ENCODE measurements at regions not wholly inside any gene's neighbourhood (a gene's known extent, or its start where the extent isn't known, plus 50 kb on each side); places are given as distances from the start of the nearest gene placed in this dataset.
"Not testable (repeated sequence)": the region's sequence is repeated elsewhere in the genome, so short reads cannot be mapped to it uniquely, and the experiment has no call there.

GRCh38 chr5:69011910-69012309 lies 81.9 kb upstream of the SLC30A5 start:
- H3K27ac ChIP-seq (ENCODE audit: low read depth, low read length) = no peak overlapping the region
- 71 to 82% (median 79%) methylated on average over 5 of the region's 5 CpGs for WGBS, 3 donors

- WGBS, 3 donors = 96 to 97% (median 96%) methylated on average over 2 of the region's 2 CpGs
- H3K27ac ChIP-seq (ENCODE audit: low read depth, low read length) = no peak overlapping the region
Measured at GRCh38 chr5:69013481-69013880, 80.3 kb upstream of the SLC30A5 start.

- not testable (repeated sequence) for H3K27ac ChIP-seq (ENCODE audit: low read depth, low read length)
- 88 to 93% (median 90%) methylated on average over 2 of the region's 2 CpGs for WGBS, 3 donors
Measured at GRCh38 chr5:69014007-69014406, 79.8 kb upstream of the SLC30A5 start.

- H3K27ac ChIP-seq (ENCODE audit: low read depth, low read length) = no peak overlapping the region
- 66 to 78% (median 70%) methylated on average over 6 of the region's 6 CpGs for WGBS, 3 donors
Measured at GRCh38 chr5:69019668-69020375, 74.0 kb upstream of the SLC30A5 start.

- no peak overlapping the region for H3K27ac ChIP-seq (ENCODE audit: low read depth, low read length)
- WGBS, 3 donors = 45 to 62% (median 60%) methylated on average over 5 of the region's 5 CpGs
Measured at GRCh38 chr5:69024241-69024651, 69.6 kb upstream of the SLC30A5 start.

GRCh38 chr5:69029292-69029691 lies 64.5 kb upstream of the SLC30A5 start:
- WGBS, 3 donors = 93 to 100% (median 94%) methylated on average over 1 of the region's 1 CpG
- H3K27ac ChIP-seq (ENCODE audit: low read depth, low read length) = no peak overlapping the region

GRCh38 chr5:69030358-69031062 lies 63.3 kb upstream of the SLC30A5 start:
- no peak overlapping the region for H3K27ac ChIP-seq (ENCODE audit: low read depth, low read length)
- 69 to 75% (median 71%) methylated on average over 5 of the region's 5 CpGs for WGBS, 3 donors

GRCh38 chr5:69032009-69032408 lies 61.8 kb upstream of the SLC30A5 start:
- H3K27ac ChIP-seq (ENCODE audit: low read depth, low read length) = no peak overlapping the region
- 90 to 95% (median 93%) methylated on average over 3 of the region's 3 CpGs for WGBS, 3 donors

- 48 to 63% (median 56%) methylated on average over 2 of the region's 2 CpGs for WGBS, 3 donors
Measured at GRCh38 chr5:69033690-69034089, 60.1 kb upstream of the SLC30A5 start.

GRCh38 chr5:69034898-69035297 lies 58.9 kb upstream of the SLC30A5 start:
- no peak overlapping the region for H3K27ac ChIP-seq (ENCODE audit: low read depth, low read length)
- 93 to 94% (median 94%) methylated on average over 7 of the region's 7 CpGs for WGBS, 3 donors

More at GRCh38 chr5:69033690-69034089, 60.1 kb upstream of the SLC30A5 start:
- H3K27ac ChIP-seq (ENCODE audit: low read depth, low read length) = no peak overlapping the region

GRCh38 chr5:69035665-69036064 lies 58.1 kb upstream of the SLC30A5 start:
- H3K27ac ChIP-seq (ENCODE audit: low read depth, low read length) = no peak overlapping the region
- 66 to 76% (median 68%) methylated on average over 4 of the region's 4 CpGs for WGBS, 3 donors

- WGBS, 3 donors = 90 to 96% (median 95%) methylated on average over 8 of the region's 8 CpGs
Measured at GRCh38 chr5:69038539-69038938, 55.3 kb upstream of the SLC30A5 start.

GRCh38 chr5:69039829-69040228 lies 54.0 kb upstream of the SLC30A5 start:
- no peak overlapping the region for H3K27ac ChIP-seq (ENCODE audit: low read depth, low read length)

More at GRCh38 chr5:69038539-69038938, 55.3 kb upstream of the SLC30A5 start:
- H3K27ac ChIP-seq (ENCODE audit: low read depth, low read length) = no peak overlapping the region

GRCh38 chr5:69042500-69042899 lies 51.3 kb upstream of the SLC30A5 start:
- 38 to 44% (median 38%) methylated on average over 2 of the region's 2 CpGs for WGBS, 3 donors

GRCh38 chr5:69042915-69043654 lies 50.7 kb upstream of the SLC30A5 start:
- 5 to 16% (median 14%) methylated on average over 19 of the region's 19 CpGs for WGBS, 3 donors
- H3K27ac ChIP-seq (ENCODE audit: low read depth, low read length) = no peak overlapping the region

More at GRCh38 chr5:69042500-69042899, 51.3 kb upstream of the SLC30A5 start:
- H3K27ac ChIP-seq (ENCODE audit: low read depth, low read length) = no peak overlapping the region

- 26 to 74% (median 70%) methylated on average over 2 of the region's 2 CpGs for WGBS, 3 donors
- H3K27ac ChIP-seq (ENCODE audit: low read depth, low read length) = no peak overlapping the region
Measured at GRCh38 chr5:69043655-69043996, 50.2 kb upstream of the SLC30A5 start.

All from adipose tissue (tissue), 3 donors.